RWPE1 (cell line): ENCODE measurements at regions not wholly inside any gene's neighbourhood (a gene's known extent, or its start where the extent isn't known, plus 50 kb on each side); places are given as distances from the start of the nearest gene placed in this dataset.
A peak's percentile ranks its signal among the peaks of the same experiment; 100 is the strongest.

ENCODE experiments used
- CTCF ChIA-PET: fragments of 350-600 bp; sonication (Branson Sonifier 250); formaldehyde crosslinking; extraction: SDS; loops from one replicate; lab custom pipeline; 2021; lab: Yijun Ruan, JAX
- POLR2A ChIA-PET: fragments of 400-600 bp; formaldehyde crosslinking; extraction: SDS; loops from one replicate; lab custom pipeline; 2020; ENCODE audit warnings: antibody characterized with exemption; ENCODE audit not compliant: low non-redundant PET; lab: Yijun Ruan, JAX
- DNase-seq: peaks from one replicate; pipeline ENCODE4 v3.0.0; 2012; ENCODE audit warnings: low spot score
- H3K27ac ChIP-seq: fragments of 450-650 bp; 2 replicates; pipeline ENCODE4 v1.5.1; 2017
- CTCF ChIP-seq: fragments of 450-650 bp; conservative IDR thresholded peaks from 2 replicates; pipeline ENCODE4 v1.5.1; 2017; ENCODE audit warnings: low read depth, mild to moderate bottlenecking

GRCh38 chr1:86226204-86226603, 69.6 kb upstream of the COL24A1 start:
- H3K27ac ChIP-seq, result no peak overlapping the region
- ChIA-PET POLR2A (no interaction called here), CTCF (interaction anchor here (0.6 kb wide), 1 partner anchor 841 kb away, joined by 4 read pairs; no protein-coding TSS in a partner anchor)
- no peak for DNase-seq
- no peak for TF ChIP-seq CTCF

GRCh38 chr1:86224651-86225310, 68.2 kb upstream of the COL24A1 start:
- TF ChIP-seq CTCF, result no peak
- no peak overlapping the region for H3K27ac ChIP-seq
- no peak for DNase-seq
- ChIA-PET POLR2A (no interaction called here), CTCF (no interaction called here)

- no peak for TF ChIP-seq CTCF
- no peak overlapping the region for H3K27ac ChIP-seq
- ChIA-PET CTCF (no interaction called here), POLR2A (no interaction called here)
- DNase-seq, result no peak
These were observed 62.3 kb upstream of the COL24A1 start for GRCh38 chr1:86218859-86219258.

- no peak for TF ChIP-seq CTCF
- POLR2A ChIA-PET, result no interaction called here
- no peak overlapping the region for H3K27ac ChIP-seq
- DNase-seq, result no peak
- CTCF ChIA-PET, result no interaction called here
These were observed 58.0 kb upstream of the COL24A1 start for GRCh38 chr1:86214605-86215004.

- DNase-seq, result no peak
- CTCF ChIA-PET, result no interaction called here
- POLR2A ChIA-PET, result no interaction called here
These were observed 52.8 kb upstream of the COL24A1 start for GRCh38 chr1:86209346-86209745.

GRCh38 chr1:86207323-86207722, 50.8 kb upstream of the COL24A1 start:
- no peak overlapping the region for H3K27ac ChIP-seq
- DNase-seq, result peak; percentile 36
- CTCF ChIA-PET, result no interaction called here
- POLR2A ChIA-PET, result no interaction called here
- TF ChIP-seq CTCF, result no peak

More at GRCh38 chr1:86209346-86209745, 52.8 kb upstream of the COL24A1 start:
- H3K27ac ChIP-seq, result no peak overlapping the region
- no peak for TF ChIP-seq CTCF
